DMS53 (cell line): ENCODE measurements at regions not wholly inside any gene's neighbourhood (a gene's known extent, or its start where the extent isn't known, plus 50 kb on each side); places are given as distances from the start of the nearest gene placed in this dataset.

Experiments
- DNase-seq: peaks from one replicate; lab custom pipeline; 2025; lab: John Stamatoyannopoulos, UW

DNA sequence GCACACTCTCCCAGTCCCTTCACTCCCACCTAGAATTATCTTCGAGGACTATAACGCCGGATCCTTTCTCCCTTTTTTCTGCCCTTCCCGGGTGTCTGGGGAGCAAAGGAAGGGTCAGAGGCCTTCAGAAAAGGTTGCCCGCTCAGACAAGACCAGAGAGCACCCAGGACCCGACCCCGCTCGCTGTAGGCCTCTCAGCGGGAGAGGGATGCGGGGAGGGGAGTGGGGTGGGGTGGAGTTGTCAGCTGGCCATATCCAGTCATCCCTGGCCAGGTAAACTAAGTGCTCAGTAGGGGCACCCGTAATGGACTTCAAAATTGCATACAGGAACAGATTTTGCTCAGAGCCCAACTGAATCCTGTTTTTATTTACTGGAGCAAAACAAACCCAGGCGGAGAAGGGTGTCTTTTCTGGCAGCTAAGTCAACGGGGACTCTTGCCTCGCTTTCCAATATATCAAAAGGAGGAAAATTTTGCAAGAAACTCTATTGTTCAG lies 65.0 kb downstream of the NOL4 start:
- peak; percentile 57 for DNase-seq

DNA sequence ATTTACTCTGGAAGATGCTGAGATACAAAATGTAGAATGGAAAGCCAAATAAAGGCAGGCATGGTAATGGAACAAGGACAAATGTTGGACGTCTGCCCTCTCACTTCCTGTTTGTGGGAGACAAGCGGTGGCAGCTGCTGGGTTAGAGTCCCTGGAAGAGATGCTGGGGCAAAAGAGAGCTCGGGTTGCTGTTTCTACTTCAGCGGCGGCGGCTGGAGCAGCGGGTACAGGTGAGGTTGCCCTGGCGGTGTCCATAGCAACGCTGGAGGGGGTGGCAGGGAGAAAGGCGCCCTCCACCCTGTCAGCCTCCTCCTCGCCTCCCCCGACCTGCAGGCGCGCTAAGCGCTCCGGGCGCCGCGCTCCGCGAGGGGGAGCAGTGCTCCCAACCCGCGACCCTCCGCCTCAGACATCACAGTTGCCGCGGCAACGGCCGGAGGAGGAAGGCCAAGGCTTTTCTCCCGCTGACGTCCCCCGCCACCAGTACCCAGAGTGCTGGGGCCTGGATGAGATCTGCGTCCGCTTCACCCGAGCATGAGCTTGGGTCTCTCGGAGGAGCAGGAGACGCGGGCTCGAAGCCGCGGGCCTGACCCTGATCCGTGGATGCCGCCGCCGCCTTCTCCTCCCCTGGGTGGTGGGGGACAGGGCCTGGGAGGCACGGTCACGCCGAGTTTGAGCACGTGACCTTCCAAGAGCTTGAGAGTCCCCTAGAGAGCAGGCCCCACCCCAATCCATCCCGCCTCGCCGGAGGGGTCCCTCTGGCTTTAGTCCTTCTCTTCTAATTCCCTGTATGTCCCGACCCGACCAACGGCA lies 65.6 kb downstream of the NOL4 start:
- DNase-seq: peak; percentile 82

DNA sequence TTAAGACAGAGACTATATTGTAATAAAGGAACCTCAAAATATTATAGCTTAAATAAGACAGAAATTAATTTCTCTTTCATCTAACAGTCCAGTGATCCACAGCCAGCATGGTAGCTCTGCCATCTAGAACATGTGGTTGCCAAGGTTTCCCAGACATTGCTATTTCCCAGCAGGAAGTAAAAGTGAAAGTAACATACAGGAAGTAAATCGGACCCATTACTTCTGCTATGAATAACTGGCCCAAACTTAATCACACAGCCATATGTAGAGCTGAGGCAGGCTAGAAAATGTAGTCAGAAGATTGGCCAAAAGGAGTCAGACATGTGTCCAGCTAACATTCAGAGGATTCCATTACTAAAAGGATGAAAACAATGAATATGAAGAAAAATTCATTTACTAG lies 71.0 kb downstream of the NOL4 start:
- DNase-seq: peak; percentile 83

DNA sequence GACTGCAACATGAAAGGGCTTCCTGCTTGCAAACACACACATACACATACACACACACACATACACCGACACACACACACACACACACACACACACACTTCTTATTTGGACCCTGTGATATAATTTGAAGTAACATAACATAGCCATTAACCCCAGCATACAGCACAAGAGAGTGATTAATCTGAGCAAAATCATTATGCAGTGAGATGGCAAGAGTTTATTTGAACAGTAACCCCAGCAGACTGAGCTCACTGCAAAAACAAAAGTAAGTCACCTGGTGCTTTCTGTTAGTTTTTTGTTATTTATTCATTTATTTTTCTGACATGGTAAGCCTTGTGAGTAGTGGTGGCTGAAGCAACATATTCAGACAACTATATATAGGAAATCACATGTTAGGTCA lies 93.7 kb downstream of the NOL4 start:
- DNase-seq: peak; percentile 44

DNA sequence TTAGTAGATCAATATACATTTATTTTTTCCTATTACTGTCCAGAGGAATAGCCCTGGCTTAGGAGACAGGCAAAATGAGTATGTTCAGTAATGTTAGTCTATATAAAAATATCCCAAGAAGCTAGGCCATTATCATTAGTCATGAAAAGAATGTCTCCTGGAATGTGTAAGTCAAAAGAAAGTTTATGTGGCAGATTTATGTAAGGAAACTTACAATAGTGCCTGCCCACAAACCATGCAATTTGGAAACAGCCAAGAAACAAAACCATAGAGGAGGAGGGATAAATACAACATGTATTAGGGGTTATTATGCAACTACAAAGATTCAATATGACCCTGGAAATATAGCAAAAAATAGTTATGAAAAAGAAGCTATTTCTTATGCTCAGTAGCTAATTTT lies 96.3 kb downstream of the NOL4 start:
- no peak for DNase-seq

DNA sequence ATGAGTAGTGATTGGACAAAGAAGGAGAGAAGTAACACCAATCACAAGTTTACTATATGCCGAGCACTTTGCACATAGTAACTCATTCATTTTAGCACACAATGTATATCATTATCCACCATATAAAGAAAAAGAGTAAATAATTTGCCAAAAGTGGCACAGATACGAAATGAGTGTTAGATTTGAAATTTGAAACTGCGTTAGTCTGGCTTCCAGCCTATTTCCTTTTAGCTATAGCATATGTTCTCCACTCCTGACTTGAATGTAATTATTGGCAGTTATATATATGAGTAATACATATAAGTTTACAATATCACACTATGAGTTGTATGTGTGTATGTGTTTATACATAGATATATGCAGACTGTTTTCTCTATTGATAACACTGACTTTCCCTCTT lies 98.6 kb downstream of the NOL4 start:
- DNase-seq: no peak

DNA sequence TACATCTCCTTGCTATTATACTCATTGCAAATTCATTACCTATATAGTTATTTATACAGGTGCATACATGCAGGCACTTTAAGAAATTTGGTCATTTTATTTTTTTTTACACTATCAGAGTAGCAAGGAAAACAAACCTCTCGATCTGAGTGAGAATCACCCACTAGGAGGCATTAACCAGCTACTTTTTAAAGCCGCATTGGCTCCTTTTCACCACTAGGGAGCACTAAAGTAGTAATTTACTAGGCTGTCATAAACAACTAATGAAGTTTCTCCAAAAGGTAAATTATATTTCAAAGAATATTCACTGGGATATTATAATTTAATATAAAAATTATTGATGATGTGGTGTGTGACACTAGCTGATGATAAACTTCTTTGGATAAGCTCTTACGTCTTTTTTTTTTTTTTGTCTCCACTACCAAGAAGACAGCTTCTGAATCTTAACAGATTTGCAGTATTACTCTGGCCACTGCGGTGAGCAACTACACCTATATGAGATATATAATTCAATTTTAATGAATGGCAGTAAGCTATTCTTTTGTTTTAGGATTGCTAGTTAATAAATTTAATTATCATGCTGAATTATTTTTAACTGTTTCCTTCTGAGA lies 101.9 kb downstream of the NOL4 start:
- peak; percentile 88 for DNase-seq

DNA sequence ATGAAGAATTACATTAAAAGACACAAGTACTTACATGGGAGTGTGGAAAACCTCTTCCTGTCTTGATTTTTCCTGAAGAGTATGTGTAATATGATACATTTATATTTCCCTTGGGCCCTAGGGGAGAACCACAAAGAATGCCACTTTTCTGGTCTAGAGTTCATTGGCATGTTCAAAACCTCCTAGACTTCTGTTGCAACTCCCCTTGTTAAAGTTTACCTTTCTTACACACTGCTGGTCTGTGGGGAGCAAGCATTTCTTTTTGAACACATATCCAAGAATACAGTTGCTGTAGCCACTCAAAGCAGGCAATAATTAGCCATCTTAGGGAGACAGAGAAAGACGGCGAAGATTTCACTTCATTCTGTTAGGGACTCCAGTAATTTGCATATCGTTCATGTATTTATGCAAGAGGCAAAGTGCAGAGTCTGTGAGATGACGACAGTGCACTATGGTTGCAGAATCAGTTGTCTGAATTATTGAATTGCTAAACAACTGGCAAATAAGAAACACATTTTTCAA lies 103.5 kb downstream of the NOL4 start:
- peak; percentile 59 for DNase-seq

DNA sequence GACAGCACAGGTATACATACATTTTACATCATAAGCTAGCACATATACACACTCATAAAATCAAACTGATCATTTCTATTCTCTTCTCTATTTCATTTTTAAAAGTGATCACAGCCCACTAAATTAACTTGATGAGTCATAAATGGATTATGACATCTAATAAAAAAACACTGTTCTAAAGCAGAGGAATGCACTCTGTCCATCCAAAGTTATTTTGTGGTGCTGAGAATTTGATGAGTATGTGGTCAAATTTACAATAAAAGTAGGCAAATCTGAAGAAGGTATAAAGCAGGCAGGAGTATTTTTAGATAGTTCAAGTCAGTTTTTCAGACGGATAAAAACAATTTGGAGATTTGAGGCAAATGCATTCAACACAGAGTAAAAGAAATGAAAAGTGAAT lies 104.4 kb downstream of the NOL4 start:
- DNase-seq: no peak

DNA sequence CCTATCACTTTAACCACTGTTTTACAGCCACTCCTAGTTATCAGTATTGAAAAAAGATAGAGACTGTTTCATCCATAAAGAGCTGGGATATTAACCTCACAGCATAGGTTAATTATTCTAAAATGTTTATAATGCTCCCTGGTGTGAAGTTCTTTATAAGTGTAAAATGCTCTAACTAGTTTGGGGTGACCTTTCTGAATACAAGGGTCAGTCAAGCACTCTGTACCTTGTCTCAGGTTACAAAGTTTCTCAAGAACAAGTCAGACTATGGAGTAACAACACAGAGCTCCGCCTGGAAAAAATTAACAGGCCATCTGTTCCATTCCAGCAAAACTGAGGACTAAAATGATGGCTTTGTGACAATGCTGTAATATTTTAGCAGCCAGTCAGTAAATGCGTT lies 107.4 kb downstream of the NOL4 start:
- peak; percentile 22 for DNase-seq

DNA sequence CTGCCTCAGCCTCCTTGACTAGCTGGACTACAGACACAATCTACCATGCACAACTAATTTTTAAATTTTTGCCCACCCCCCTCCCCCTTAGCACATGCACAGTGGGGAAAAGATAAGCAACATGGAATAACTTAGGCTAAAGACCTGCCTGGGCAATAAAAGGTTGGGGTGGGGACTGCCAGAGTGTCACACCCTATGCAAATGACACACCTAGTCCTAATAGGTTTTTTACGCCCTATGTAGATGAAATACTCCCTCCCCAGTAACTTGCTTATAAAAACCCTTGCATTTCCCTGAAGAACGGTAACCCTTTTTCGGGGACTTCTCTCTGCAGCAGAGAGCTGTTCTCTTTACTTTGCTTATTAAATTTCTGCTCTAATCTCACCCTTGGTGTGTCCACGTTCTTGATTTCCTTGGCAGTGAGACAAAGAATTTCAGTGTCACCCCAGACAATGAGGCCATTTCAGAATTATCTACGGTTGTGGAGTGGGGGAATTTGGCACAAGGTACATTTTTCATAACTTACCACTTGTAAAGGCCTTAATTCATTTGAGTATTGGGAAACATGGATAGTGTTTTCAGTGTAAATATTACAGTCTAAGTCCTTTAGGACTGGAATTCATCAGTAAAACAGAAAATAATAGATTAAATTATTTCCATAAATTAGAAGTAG lies 109.2 kb downstream of the NOL4 start:
- DNase-seq: no peak

DNA sequence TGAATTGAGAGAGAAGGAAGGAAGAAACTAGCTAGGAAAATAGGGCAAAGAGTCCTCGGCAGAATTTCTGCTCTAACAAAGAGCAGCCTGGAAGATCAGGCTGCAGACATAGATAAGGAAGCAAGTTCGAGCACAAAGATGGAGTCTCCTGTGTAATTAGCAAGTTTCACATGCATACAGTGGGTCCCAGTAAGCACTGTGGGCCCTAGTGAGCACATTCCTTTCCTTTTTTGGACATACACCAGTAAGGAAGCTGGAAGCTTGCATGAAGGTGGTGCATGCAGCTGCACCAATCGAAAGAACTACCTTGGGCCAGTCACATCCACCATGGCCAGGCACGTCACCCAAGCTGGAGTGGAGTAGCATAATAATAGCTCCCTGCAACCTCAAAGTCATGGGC lies 109.7 kb downstream of the NOL4 start:
- DNase-seq: no peak

DNA sequence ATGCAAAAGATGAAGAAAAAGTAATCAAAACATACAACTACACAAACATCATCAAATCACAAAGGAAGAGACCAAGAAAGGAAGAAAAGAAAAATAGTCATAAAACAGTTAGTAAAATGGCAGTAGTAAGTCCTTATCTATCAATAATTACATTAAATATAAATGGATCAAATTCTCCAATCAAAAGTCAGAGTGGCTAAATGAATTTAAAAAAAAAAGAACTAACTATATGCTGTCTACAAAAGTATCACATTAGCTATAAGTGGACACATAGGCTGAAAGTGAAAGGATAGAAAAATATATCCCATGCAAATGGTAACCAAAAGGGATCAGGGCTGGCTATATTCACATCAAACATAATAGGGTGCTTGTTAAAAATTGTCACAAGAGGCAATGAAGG lies 116.5 kb downstream of the NOL4 start:
- DNase-seq: no peak

DNA sequence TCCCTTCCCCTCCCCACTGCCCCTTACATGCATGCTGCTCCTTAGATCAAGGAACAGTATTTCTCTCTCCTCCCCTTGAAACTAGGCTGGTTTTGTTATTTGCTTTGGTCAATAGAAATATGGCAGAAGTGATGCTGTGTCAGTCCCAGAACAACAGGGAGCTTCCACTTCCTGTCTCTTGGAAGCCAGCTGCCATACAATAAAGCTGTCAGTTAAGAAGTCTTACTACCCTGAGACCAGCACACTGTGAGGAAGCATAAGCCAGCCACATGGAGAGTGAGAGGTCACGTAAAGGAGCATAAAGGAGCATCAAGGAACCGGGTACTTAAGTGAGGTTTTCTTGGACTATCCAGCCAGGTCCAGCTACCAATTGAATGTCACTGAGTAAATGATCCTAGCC lies 126.6 kb downstream of the NOL4 start:
- peak; percentile 49 for DNase-seq

DNA sequence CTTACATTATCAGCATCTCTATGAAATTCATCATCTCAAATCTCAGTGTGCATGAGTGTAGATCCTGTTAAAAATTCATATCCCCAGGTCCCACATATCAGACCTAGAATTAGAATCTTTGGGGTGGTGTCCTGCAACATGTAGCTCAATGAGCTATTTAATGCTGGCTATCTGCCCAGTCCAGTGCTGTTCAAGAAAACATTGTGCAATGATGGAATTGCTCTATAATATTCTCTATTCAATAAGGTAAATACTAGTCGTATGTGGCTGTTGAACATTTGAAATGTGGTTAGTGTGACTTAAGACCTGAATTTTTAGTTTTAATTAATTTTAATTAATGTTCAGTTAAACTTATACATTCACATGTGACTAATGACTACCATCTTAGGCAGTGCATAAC lies 127.4 kb downstream of the NOL4 start:
- DNase-seq: no peak

DNA sequence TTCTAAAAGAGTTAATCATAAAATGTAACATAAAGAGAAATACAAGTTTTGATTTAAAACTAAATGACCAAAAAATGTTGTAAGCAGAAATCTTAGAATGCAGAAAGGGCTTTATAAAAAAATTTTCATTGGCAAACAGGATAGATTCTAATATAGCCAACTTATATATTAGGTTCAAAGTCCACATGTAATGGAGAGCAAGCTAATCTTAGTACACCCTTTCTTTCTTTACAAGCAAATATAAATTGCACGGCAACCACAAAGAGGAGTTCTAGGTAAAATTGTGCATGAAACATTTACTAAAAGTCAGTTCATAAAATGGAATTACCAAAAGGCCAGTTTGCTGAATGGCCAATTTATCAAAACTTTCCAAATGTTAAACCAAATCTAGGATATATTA lies 130.6 kb downstream of the NOL4 start:
- no peak for DNase-seq

DNA sequence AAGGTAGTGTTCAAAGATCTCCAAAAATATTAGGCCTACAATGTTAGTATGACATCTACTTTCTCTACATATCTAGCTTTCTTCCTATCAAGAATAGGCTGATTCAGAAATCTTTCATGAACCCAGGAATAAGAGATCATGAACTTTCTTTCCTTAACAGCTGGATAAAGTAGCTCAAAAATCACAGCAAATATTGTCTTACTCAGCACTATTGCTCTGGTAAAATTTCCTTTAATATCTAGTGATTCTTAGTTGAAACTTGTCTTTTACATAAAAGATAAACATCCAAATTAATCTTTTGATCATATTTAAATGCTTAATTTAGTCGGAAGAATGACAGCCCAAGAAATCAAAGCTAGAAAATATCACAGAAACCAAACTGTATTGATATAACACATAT lies 131.9 kb downstream of the NOL4 start:
- no peak for DNase-seq

DNA sequence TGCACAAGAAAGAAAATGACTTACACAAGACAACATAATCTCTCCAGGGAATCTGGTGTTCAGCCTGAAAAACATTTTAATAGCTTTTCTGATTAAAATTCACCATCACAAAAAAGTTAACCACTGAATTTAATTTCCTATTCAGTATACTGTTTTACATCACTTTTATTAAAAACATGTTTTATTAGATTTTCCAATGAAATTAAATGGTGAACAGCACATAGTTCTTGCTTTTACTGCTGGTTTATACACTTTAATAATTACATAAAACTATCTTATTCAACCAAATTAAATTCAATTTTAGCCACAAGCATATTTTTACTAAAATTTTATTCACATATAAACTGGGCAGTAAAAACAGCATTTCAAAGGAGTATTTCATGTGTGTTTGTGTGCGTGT lies 138.3 kb downstream of the NOL4 start:
- no peak for DNase-seq

DNA sequence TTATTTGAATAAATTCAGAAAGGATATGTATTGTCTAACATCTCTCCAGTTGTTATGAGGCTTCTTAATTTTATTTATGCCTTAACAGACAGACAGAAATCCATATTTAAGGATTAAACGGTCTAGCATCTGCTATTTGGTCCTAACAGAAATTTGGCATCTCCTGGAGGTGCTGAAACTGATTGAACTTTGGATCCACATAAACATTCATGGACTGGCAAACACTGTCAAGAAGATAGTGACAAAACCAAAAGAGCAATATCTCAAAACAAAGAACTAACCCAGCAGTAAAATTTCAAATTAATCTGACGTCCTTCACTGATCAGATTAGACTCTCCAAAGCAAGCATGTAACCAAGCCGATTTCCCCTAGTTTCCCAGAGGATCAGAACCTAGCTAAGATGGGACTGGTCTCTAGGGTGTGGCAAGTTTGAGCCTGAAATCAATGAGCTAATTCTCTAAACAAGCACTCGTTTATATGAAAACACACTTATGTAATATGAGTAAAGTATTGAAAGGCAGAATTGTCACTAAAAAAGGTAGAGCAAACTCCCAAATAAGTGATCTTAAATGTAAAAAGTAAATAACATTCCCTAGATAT lies 139.5 kb downstream of the NOL4 start:
- DNase-seq: peak; percentile 16

DNA sequence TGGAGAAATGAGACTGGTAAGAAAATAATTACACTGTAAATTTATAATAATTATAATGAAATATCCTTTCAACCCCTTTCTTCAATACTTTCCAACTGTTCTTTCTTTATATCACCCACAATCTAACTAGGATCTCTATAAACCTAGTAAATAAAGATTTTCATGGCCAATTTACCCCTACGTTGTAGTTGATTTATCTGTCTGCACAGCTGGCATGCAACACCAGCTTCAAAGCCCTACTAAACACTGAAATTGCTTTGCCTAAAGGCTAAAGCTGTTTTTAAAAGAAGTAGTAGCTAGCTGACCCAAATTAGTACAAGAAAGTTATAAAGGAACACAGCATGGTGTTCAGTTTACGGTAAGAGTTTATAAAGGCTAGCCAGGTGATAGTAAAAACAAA lies 140.1 kb downstream of the NOL4 start:
- DNase-seq: no peak

DNA sequence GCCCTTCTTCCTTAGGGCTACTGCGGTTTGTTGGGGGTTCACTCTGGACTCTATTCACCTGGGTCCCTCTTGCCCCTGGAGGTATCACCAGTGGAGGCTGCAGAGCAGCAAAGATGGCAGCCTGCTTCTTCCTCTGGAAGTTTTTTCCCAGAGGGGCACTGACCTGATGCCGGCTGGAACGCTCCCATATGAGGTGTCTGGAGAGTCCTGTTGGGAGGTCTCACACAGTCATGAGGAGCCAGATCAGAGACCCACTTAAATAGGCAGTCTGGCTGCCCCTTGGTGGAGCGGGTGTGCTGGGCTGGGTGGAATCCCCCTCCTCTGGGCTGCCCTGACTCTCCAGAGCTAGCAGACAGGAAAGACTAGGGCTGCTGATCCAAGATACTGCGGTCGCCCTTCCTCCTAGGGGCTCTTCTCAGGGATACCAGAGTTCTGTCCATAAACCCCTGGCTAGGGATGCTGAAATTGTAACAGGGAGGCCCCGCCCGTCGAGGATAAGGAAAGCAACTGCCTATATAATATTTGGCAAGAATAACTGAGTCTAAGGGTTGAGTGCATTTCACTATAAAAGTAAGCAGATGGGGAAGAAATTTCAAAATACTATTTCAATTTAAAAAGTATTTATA lies 140.7 kb downstream of the NOL4 start:
- no peak for DNase-seq

DNA sequence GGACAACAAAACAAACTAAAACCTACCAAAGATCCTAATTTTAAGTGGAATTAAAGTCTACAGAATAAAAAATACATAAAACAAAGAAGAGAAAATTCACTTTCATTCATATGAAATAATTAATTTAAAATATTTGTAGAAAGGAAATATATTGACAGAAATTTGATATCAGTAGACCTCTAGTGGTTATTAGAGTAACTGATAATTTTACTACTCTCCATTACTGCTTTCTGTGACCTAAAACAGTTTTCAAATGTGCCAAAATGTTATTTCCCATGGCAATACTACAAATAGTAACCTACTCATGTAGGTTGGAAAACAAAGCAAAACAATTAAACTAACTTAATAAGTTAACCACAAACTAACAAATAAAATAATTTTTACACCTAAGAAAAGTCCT lies 147.1 kb downstream of the NOL4 start:
- DNase-seq: peak; percentile 5
